ENCODE measurements at regions not wholly inside any gene's neighbourhood (a gene's known extent, or its start where the extent isn't known, plus 50 kb on each side); places are given as distances from the start of the nearest gene placed in this dataset.

DNA sequence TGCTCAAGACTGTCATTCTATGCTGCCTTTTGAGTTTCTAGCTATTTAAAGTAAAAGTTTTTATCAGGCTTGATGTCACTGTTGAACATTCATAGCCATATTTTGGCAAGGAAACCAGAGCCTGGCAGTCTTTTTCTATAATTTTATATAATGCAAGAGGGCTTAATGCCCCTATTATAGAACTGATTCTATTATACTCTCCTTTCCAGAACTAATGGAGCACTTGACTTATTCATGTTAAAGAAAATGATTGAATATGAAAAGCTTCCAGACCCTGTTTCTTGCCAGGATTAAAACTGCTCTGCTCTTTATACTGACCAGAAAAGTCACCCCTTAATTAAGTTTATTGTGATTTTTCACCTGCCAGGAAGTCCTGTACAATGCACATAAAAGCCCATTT is 337.6 kb upstream of the CHRM2 start:
- TF ChIP-seq, protein P1, sequence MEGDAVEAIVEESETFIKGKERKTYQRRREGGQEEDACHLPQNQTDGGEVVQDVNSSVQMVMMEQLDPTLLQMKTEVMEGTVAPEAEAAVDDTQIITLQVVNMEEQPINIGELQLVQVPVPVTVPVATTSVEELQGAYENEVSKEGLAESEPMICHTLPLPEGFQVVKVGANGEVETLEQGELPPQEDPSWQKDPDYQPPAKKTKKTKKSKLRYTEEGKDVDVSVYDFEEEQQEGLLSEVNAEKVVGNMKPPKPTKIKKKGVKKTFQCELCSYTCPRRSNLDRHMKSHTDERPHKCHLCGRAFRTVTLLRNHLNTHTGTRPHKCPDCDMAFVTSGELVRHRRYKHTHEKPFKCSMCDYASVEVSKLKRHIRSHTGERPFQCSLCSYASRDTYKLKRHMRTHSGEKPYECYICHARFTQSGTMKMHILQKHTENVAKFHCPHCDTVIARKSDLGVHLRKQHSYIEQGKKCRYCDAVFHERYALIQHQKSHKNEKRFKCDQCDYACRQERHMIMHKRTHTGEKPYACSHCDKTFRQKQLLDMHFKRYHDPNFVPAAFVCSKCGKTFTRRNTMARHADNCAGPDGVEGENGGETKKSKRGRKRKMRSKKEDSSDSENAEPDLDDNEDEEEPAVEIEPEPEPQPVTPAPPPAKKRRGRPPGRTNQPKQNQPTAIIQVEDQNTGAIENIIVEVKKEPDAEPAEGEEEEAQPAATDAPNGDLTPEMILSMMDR (IDR thresholded peaks at IDR 0.05), result no peak
- no peak for TF ChIP-seq POLR2A (IDR thresholded peaks at IDR 0.05)
